Glutamatergic neuron (in vitro differentiated cells): ENCODE measurements at regions not wholly inside any gene's neighbourhood (a gene's known extent, or its start where the extent isn't known, plus 50 kb on each side); places are given as distances from the start of the nearest gene placed in this dataset.

Experiments used
- DNase-seq: peaks from one replicate; pipeline ENCODE4 v3.0.0; 2022
- H3K27ac Mint-ChIP-seq: one replicate; pipeline ENCODE4 v1.8.0; 2020; ENCODE audit warnings: mild to moderate bottlenecking, mixed read lengths, inconsistent platforms; ENCODE audit not compliant: unreplicated experiment
- H3K27me3 Mint-ChIP-seq: one replicate; pipeline ENCODE4 v1.8.0; 2020; ENCODE audit warnings: mild to moderate bottlenecking, moderate library complexity, mixed read lengths, inconsistent platforms; ENCODE audit not compliant: unreplicated experiment
- H3K36me3 Mint-ChIP-seq: one replicate; pipeline ENCODE4 v1.8.0; 2020; ENCODE audit warnings: mild to moderate bottlenecking, mixed read lengths, inconsistent platforms; ENCODE audit not compliant: unreplicated experiment
- H3K4me1 Mint-ChIP-seq: one replicate; pipeline ENCODE4 v1.8.0; 2020; ENCODE audit warnings: mild to moderate bottlenecking, low read depth, mixed read lengths, inconsistent platforms; ENCODE audit not compliant: unreplicated experiment
- H3K4me3 Mint-ChIP-seq: one replicate; pipeline ENCODE4 v1.8.0; 2020; ENCODE audit warnings: mild to moderate bottlenecking, mixed read lengths, inconsistent platforms; ENCODE audit not compliant: unreplicated experiment
- H3K9me3 Mint-ChIP-seq: one replicate; pipeline ENCODE4 v1.8.0; 2020; ENCODE audit warnings: mild to moderate bottlenecking, moderate library complexity, mixed read lengths, inconsistent platforms; ENCODE audit not compliant: unreplicated experiment
- CTCF ChIP-seq: fragments of 200-600 bp; sonication (generic); IDR thresholded peaks from one replicate; pipeline ENCODE4 v1.5.0; 2021; ENCODE audit not compliant: partially characterized antibody, unreplicated experiment

- no peak for TF ChIP-seq CTCF
- H3K4me1 Mint-ChIP-seq, result no peaks in the 10 kb centered on the region
- no peak for DNase-seq
- H3K27ac Mint-ChIP-seq, result no peak overlapping the region
- H3K4me3 Mint-ChIP-seq, result no peak overlapping the region
- H3K27me3 Mint-ChIP-seq, result peaks cover 6% of the 10 kb centered on the region
- H3K9me3 Mint-ChIP-seq, result no peaks in the 10 kb centered on the region
- peaks cover 6% of the 10 kb centered on the region for H3K36me3 Mint-ChIP-seq
These were observed 149.4 kb upstream of the PITX1 start for GRCh38 chr5:135183464-135183863.

- H3K36me3 Mint-ChIP-seq, result peaks cover 6% of the 10 kb centered on the region
- TF ChIP-seq CTCF, result no peak
- no peaks in the 10 kb centered on the region for H3K4me1 Mint-ChIP-seq
- no peak for DNase-seq
- H3K27ac Mint-ChIP-seq, result no peak overlapping the region
- H3K4me3 Mint-ChIP-seq, result no peak overlapping the region
- H3K27me3 Mint-ChIP-seq, result peaks cover 6% of the 10 kb centered on the region
- H3K9me3 Mint-ChIP-seq, result no peaks in the 10 kb centered on the region
These were observed 148.6 kb upstream of the PITX1 start for GRCh38 chr5:135182675-135183074.

DNA sequence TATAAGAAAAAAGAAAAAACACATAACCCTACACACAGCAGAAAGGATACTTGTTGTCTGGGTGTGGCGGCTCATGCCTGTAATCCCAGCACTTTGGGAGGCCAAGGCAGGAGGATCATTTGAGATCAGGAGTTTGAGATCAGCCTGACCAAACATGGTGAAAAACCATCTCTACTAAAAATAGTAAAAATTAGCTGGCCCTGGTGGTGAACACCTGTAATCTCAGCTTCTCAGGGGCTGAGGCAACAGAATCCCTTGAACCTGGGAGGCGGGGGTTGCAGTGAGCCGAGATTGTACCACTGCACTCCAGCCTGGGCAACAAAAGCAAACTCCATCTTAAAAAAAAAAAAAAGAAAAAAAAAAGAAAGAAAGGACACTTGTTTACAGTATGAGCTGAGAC is 147.6 kb upstream of the PITX1 start:
- Mint-ChIP-seq H3K9me3 (no peaks in the 10 kb centered on the region), H3K27me3 (peaks cover 6% of the 10 kb centered on the region), H3K4me1 (no peaks in the 10 kb centered on the region), H3K27ac (no peak overlapping the region), H3K4me3 (no peak overlapping the region), H3K36me3 (peaks cover 6% of the 10 kb centered on the region)
- DNase-seq, result no peak
- TF ChIP-seq CTCF, result peak; percentile 50

GRCh38 chr5:135179308-135179980 is 145.4 kb upstream of the PITX1 start:
- DNase-seq, result no peak
- no peak overlapping the region for H3K4me3 Mint-ChIP-seq
- peaks cover 6% of the 10 kb centered on the region for H3K27me3 Mint-ChIP-seq
- H3K9me3 Mint-ChIP-seq, result no peaks in the 10 kb centered on the region
- peaks cover 4% of the 10 kb centered on the region for H3K36me3 Mint-ChIP-seq
- H3K4me1 Mint-ChIP-seq, result no peaks in the 10 kb centered on the region
- TF ChIP-seq CTCF, result peak; percentile 18
- H3K27ac Mint-ChIP-seq, result no peak overlapping the region

- DNase-seq, result no peak
- Mint-ChIP-seq H3K4me3 (no peak overlapping the region), H3K4me1 (no peaks in the 10 kb centered on the region), H3K27ac (no peak overlapping the region), H3K27me3 (peaks cover 8% of the 10 kb centered on the region), H3K36me3 (no peaks in the 10 kb centered on the region), H3K9me3 (no peaks in the 10 kb centered on the region)
- no peak for TF ChIP-seq CTCF
These were observed 144.6 kb upstream of the PITX1 start for GRCh38 chr5:135178476-135179155.
